ENCODE measurements at regions not wholly inside any gene's neighbourhood (a gene's known extent, or its start where the extent isn't known, plus 50 kb on each side); places are given as distances from the start of the nearest gene placed in this dataset.

- TF ChIP-seq CTCF (IDR thresholded peaks at IDR 0.05) (no peak), POLR2AphosphoS5 (IDR thresholded peaks at IDR 0.05) (no peak)
These were observed 110.8 kb upstream of the CDH5 start for GRCh38 chr16:66255647-66256046.
